ENCODE measurements at regions not wholly inside any gene's neighbourhood (a gene's known extent, or its start where the extent isn't known, plus 50 kb on each side); places are given as distances from the start of the nearest gene placed in this dataset.

DNA sequence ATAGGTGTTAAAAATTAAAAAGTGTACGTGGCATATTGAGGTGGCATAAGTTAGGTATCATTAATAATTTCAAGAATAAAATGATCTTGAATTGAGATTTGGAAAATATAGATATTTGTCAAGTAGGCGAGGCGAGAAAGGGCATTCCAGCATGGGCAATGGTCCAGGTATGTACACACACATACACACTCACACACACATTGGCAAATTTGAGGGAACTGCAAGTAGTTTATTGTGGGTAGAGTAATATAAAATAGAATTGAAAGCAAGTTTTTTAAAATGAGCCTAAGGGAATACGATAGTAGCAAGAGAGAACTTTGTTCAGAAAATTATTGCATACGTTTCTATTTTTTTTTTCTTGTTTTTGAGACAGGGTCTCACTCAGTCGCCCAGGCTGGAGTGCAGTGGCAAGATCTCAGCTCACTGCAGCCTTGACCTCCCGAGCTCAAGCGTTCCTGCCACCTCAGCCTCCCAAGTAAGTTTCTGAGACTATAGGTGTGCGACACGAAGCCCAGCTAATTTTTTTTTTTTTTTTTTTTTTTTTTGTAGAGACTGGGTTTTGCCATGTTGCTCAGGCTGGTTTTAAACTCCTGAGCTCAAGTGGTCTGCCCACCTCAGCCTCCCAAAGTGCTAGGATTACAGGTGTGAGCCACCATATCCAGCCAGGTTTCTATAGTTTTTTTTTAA lies 96.7 kb upstream of the SLC39A10 start:
- Histone ChIP-seq H3K9me3 (no peaks in the 10 kb centered on the region), H3K4me3 (ENCODE audit: low read depth, low read length) (no peak overlapping the region), H3K36me3 (ENCODE audit: control insufficient read depth, insufficient read depth, low read length) (no peaks in the 10 kb centered on the region), H3K4me1 (0 out of 2 replicates have a peak, but pooled peaks cover 5% of the 10 kb centered on the region), H3K27me3 (replicated peaks; ENCODE audit: control insufficient read depth, insufficient read depth, low read length) (no peaks in the 10 kb centered on the region)
- intact Hi-C loops (cut with micrococcal nuclease; ENCODE audit: unreplicated experiment): no loop called here
- Mint-ChIP-seq H3K4me1 (ENCODE audit: low read depth, unreplicated experiment) (peaks cover 13% of the 10 kb centered on the region), H3K27ac (ENCODE audit: unreplicated experiment) (no peak overlapping the region), H3K36me3 (ENCODE audit: insufficient read depth, unreplicated experiment) (no peaks in the 10 kb centered on the region), H3K9me3 (ENCODE audit: unreplicated experiment) (no peaks in the 10 kb centered on the region), H3K4me3 (ENCODE audit: unreplicated experiment) (no peak overlapping the region), H3K27me3 (ENCODE audit: insufficient read depth, unreplicated experiment) (no peaks in the 10 kb centered on the region)
- TF ChIP-seq, protein P1, sequence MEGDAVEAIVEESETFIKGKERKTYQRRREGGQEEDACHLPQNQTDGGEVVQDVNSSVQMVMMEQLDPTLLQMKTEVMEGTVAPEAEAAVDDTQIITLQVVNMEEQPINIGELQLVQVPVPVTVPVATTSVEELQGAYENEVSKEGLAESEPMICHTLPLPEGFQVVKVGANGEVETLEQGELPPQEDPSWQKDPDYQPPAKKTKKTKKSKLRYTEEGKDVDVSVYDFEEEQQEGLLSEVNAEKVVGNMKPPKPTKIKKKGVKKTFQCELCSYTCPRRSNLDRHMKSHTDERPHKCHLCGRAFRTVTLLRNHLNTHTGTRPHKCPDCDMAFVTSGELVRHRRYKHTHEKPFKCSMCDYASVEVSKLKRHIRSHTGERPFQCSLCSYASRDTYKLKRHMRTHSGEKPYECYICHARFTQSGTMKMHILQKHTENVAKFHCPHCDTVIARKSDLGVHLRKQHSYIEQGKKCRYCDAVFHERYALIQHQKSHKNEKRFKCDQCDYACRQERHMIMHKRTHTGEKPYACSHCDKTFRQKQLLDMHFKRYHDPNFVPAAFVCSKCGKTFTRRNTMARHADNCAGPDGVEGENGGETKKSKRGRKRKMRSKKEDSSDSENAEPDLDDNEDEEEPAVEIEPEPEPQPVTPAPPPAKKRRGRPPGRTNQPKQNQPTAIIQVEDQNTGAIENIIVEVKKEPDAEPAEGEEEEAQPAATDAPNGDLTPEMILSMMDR (IDR thresholded peaks at IDR 0.05; ENCODE audit: insufficient read depth in 1 of 2, low read depth in 1 of 2, low read length in 1 of 2, severe bottlenecking in 1 of 2, unreplicated experiment in 1 of 2): no peak
- BruUV-seq (replicated peaks): no TSS peak
- POLR2A ChIA-PET: interaction anchor here (0.6 kb wide), 1 partner anchor 96 kb away, joined by 6 read pairs; no protein-coding TSS in a partner anchor
- no peak for DNase-seq
- CTCF ChIA-PET: no interaction called here

DNA sequence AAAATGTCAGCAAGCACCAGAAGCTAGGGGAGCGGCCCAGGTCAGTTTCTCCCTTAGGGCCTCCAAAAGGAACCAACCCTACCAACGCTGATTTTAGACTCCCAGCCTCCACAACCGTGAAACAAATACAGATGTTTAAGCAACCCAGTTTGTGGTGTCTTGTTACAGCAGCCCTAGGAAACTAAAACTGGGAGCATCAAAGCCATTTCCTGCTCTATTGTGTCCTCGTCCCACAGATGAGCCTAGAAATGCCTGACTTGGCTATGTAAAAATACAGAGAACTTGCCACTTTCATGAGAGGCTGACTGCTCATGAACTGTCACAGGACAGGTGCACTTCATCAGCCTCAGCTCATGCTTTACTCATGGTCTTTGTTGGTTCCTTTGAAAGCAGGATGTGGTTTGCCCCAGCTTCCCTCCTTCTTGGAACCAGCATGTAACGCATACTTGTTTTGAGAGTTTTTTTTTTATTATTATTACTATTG lies 97.6 kb upstream of the SLC39A10 start:
- no peaks in the 10 kb centered on the region for H3K9me3 Mint-ChIP-seq (ENCODE audit: unreplicated experiment)
- Histone ChIP-seq H3K9me3 (no peaks in the 10 kb centered on the region), H3K4me3 (ENCODE audit: low read depth, low read length) (no peak overlapping the region), H3K36me3 (ENCODE audit: control insufficient read depth, insufficient read depth, low read length) (no peaks in the 10 kb centered on the region), H3K4me1 (0 out of 2 replicates have a peak, but pooled peaks cover 5% of the 10 kb centered on the region), H3K27me3 (replicated peaks; ENCODE audit: control insufficient read depth, insufficient read depth, low read length) (no peaks in the 10 kb centered on the region)
- no peak overlapping the region for H3K27ac Mint-ChIP-seq (ENCODE audit: unreplicated experiment)
- intact Hi-C loops (cut with micrococcal nuclease; ENCODE audit: unreplicated experiment): no loop called here
- H3K4me3 Mint-ChIP-seq (ENCODE audit: unreplicated experiment): no peak overlapping the region
- no peaks in the 10 kb centered on the region for H3K36me3 Mint-ChIP-seq (ENCODE audit: insufficient read depth, unreplicated experiment)
- no peak for DNase-seq
- H3K4me1 Mint-ChIP-seq (ENCODE audit: low read depth, unreplicated experiment): peaks cover 13% of the 10 kb centered on the region
- TF ChIP-seq, protein P1 (IDR thresholded peaks at IDR 0.05; ENCODE audit: insufficient read depth in 1 of 2, low read depth in 1 of 2, low read length in 1 of 2, severe bottlenecking in 1 of 2, unreplicated experiment in 1 of 2): no peak
- ChIA-PET POLR2A (no interaction called here), CTCF (no interaction called here)
- no peaks in the 10 kb centered on the region for H3K27me3 Mint-ChIP-seq (ENCODE audit: insufficient read depth, unreplicated experiment)
- BruUV-seq (replicated peaks): no TSS peak

DNA sequence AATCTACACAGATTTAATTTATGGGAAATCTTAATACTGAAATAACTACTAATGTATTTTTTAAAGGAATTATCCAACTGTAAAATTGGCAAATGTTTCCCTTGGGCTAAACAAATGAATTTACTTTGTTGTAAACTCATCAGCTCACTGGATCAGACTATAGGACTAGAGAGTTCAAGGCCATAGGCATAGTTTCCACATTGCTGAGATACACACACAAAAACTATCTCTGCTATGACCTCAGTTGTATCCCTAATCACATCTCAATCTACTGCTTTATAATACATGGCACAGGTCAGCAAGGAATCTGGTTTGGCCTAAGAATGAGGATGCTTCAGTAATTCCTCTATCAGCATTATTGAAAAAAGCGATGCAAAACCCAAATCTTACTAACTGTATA lies 101.1 kb upstream of the SLC39A10 start:
- no TSS peak for BruUV-seq (replicated peaks)
- DNase-seq: no peak
- H3K4me3 Mint-ChIP-seq (ENCODE audit: unreplicated experiment): no peak overlapping the region
- H3K9me3 Mint-ChIP-seq (ENCODE audit: unreplicated experiment): no peaks in the 10 kb centered on the region
- H3K4me1 ChIP-seq: no peaks in the 10 kb centered on the region
- intact Hi-C loops (cut with micrococcal nuclease; ENCODE audit: unreplicated experiment): no loop called here
- H3K4me1 Mint-ChIP-seq (ENCODE audit: low read depth, unreplicated experiment): peaks cover 5% of the 10 kb centered on the region
- no peaks in the 10 kb centered on the region for H3K27me3 ChIP-seq (replicated peaks; ENCODE audit: control insufficient read depth, insufficient read depth, low read length)
- H3K36me3 ChIP-seq (ENCODE audit: control insufficient read depth, insufficient read depth, low read length): no peaks in the 10 kb centered on the region
- no peaks in the 10 kb centered on the region for H3K27me3 Mint-ChIP-seq (ENCODE audit: insufficient read depth, unreplicated experiment)
- POLR2A ChIA-PET: no interaction called here
- no peaks in the 10 kb centered on the region for H3K36me3 Mint-ChIP-seq (ENCODE audit: insufficient read depth, unreplicated experiment)
- CTCF ChIA-PET: no interaction called here
- no peak overlapping the region for H3K27ac Mint-ChIP-seq (ENCODE audit: unreplicated experiment)
- no peaks in the 10 kb centered on the region for H3K9me3 ChIP-seq
- TF ChIP-seq, protein P1 (IDR thresholded peaks at IDR 0.05; ENCODE audit: insufficient read depth in 1 of 2, low read depth in 1 of 2, low read length in 1 of 2, severe bottlenecking in 1 of 2, unreplicated experiment in 1 of 2): no peak
- no peak overlapping the region for H3K4me3 ChIP-seq (ENCODE audit: low read depth, low read length)
